GM20431 (cell line): ENCODE measurements at regions not wholly inside any gene's neighbourhood (a gene's known extent, or its start where the extent isn't known, plus 50 kb on each side); places are given as distances from the start of the nearest gene placed in this dataset.
"Not testable (repeated sequence)": the region's sequence is repeated elsewhere in the genome, so short reads cannot be mapped to it uniquely, and the experiment has no call there.

Experiments used
- in situ Hi-C: fragments of 300-500 bp; cut with MseI, MboI; formaldehyde crosslinking; loops from one replicate; pipeline ENCODE4 v1.15.0; 2020; ENCODE audit warnings: low sequenced_read_pairs; ENCODE audit not compliant: unreplicated experiment

GRCh38 chr2:7094231-7094741, 177.1 kb downstream of the RNF144A start:
- in situ Hi-C loops = no loop called here

- in situ Hi-C loops = no loop called here
Measured at GRCh38 chr2:7096726-7097352, 179.6 kb downstream of the RNF144A start.

- in situ Hi-C loops = no loop called here
Measured at GRCh38 chr2:7097353-7097895, 180.2 kb downstream of the RNF144A start.

- in situ Hi-C loops = no loop called here
Measured at GRCh38 chr2:7098816-7099215, 181.6 kb downstream of the RNF144A start.

GRCh38 chr2:7099687-7100086, 182.5 kb downstream of the RNF144A start:
- in situ Hi-C loops = not testable (repeated sequence)

- in situ Hi-C loops = no loop called here
Measured at GRCh38 chr2:7102826-7103225, 185.6 kb downstream of the RNF144A start.

GRCh38 chr2:7108792-7109532, 191.8 kb downstream of the RNF144A start:
- in situ Hi-C loops = no loop called here

GRCh38 chr2:7109533-7109885, 192.3 kb downstream of the RNF144A start:
- in situ Hi-C loops = no loop called here

GRCh38 chr2:7111626-7112025, 194.4 kb downstream of the RNF144A start:
- in situ Hi-C loops = no loop called here

- in situ Hi-C loops = no loop called here
Measured at GRCh38 chr2:7115364-7115763, 198.2 kb downstream of the RNF144A start.

GRCh38 chr2:7115906-7116305, 198.7 kb downstream of the RNF144A start:
- in situ Hi-C loops = no loop called here

GRCh38 chr2:7116511-7116910, 199.3 kb downstream of the RNF144A start:
- in situ Hi-C loops = no loop called here

- in situ Hi-C loops = no loop called here
Measured at GRCh38 chr2:7117076-7117475, 199.9 kb downstream of the RNF144A start.

- in situ Hi-C loops = no loop called here
Measured at GRCh38 chr2:7118606-7119131, 201.5 kb downstream of the RNF144A start.

- in situ Hi-C loops = no loop called here
Measured at GRCh38 chr2:7119132-7119835, 202.1 kb downstream of the RNF144A start.

GRCh38 chr2:7121851-7122250, 204.6 kb downstream of the RNF144A start:
- in situ Hi-C loops = no loop called here

- in situ Hi-C loops = no loop called here
Measured at GRCh38 chr2:7127156-7127555, 209.9 kb downstream of the RNF144A start.

GRCh38 chr2:7127687-7128086, 210.5 kb downstream of the RNF144A start:
- in situ Hi-C loops = no loop called here

GRCh38 chr2:7131261-7131660, 214.0 kb downstream of the RNF144A start:
- in situ Hi-C loops = no loop called here

- in situ Hi-C loops = no loop called here
Measured at GRCh38 chr2:7132753-7133152, 215.5 kb downstream of the RNF144A start.

- in situ Hi-C loops = no loop called here
Measured at GRCh38 chr2:7133521-7133920, 216.3 kb downstream of the RNF144A start.
